AG10803 (cell line): ENCODE measurements at regions not wholly inside any gene's neighbourhood (a gene's known extent, or its start where the extent isn't known, plus 50 kb on each side); places are given as distances from the start of the nearest gene placed in this dataset.

Source experiments
- DNase-seq: peaks from one replicate; pipeline ENCODE4 v3.0.0; 2010; ENCODE audit warnings: low read depth
- H3K4me3 ChIP-seq: 2 replicates; pipeline ENCODE4 v1.5.1; 2011; ENCODE audit warnings: mild to moderate bottlenecking, low read length, control low read depth
- CTCF ChIP-seq: conservative IDR thresholded peaks from 2 replicates; pipeline ENCODE4 v1.5.1; 2011; ENCODE audit warnings: mild to moderate bottlenecking, low read length, control low read depth, inconsistent platforms

GRCh38 chr1:101511202-101511891 is 274.5 kb downstream of the S1PR1 start:
- no peak overlapping the region for H3K4me3 ChIP-seq
- DNase-seq: no peak
- TF ChIP-seq CTCF: no peak

DNA sequence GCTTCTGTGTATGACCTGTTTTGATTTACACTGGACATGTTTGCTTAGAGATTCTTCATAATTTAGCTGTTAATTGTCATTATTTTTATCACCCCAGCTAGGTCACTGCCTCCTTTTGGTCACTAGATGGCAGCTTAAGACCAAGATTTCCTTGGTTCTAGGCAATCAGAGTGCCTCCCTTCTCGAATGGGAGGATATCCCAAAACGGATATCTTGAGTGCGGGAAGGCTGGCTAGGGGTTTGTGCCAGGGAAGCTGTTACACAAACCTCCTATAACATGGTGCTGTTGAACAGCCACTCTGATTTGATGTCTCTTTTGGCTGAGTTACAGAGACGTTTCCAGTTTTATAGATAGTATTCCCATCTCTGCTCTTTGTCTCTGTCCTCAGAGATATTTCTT is 283.5 kb downstream of the S1PR1 start:
- no peak overlapping the region for H3K4me3 ChIP-seq
- TF ChIP-seq CTCF: peak; percentile 87
- peak; percentile 45 for DNase-seq

DNA sequence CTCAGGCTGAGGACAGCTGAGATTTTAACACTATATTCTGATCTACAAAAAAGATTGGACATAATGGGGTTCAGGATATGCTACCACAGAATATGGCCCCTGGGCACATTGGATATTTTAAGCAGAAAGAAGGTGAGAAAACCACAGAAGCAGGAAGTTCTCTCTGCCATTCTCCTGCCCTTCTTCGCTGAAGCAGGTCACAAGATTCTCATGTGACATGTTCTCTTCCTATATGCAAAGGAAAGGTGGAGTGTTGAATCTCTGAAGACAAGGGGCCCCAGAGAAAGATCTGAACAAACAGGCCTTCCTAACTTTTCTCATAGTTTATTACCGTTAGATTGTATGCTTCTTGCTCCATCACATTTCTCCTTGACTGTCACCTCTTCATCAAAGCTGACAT is 285.7 kb downstream of the S1PR1 start:
- no peak for TF ChIP-seq CTCF
- H3K4me3 ChIP-seq: no peak overlapping the region
- no peak for DNase-seq

GRCh38 chr1:101526813-101527212 is 290.0 kb downstream of the S1PR1 start:
- TF ChIP-seq CTCF: no peak
- DNase-seq: no peak

DNA sequence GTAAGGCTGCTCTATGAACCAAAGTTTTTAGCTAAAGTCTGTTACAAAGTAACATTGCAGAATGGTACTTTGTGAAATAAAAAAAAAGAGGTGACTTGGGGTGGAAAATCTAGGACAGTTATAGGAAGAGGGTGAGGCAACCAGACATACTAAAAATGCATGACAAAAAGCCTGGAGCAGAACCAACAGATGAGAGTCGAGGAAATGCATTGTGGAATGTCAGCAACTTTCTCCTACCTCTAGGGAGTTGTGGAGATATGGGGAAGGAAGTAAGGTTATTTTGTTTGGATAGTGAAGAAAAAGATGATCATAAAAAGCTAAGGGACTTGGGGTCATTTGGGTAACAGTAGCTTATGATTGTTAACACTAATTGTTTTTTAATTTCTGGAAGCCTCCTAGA is 295.6 kb downstream of the S1PR1 start:
- no peak for TF ChIP-seq CTCF

More at GRCh38 chr1:101526813-101527212, 290.0 kb downstream of the S1PR1 start:
- H3K4me3 ChIP-seq: no peak overlapping the region

DNA sequence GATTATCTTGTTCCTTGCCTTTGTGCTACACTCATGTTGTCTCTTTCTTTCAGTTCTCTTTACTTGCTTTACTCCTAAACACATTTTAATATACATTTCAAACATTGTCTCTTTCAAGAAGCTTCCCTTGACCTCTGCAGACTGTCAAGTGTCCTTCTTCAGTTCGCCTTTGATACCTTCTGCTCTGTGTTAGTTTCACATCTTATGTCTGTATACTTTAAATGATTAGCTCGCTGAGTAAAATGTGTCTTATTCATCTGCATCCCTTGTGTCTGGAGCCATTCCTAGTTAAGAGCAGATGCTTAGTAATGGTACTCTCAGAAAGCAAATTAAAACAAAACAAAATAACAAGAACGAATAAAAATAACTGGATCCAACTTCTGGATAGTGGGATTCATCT is 303.3 kb downstream of the S1PR1 start:
- H3K4me3 ChIP-seq: no peak overlapping the region
- no peak for DNase-seq
- no peak for TF ChIP-seq CTCF

More for the DNA sequence above, 295.6 kb downstream of the S1PR1 start:
- no peak for DNase-seq
- no peak overlapping the region for H3K4me3 ChIP-seq

GRCh38 chr1:101546885-101547284 is 310.1 kb downstream of the S1PR1 start:
- no peak for TF ChIP-seq CTCF
- H3K4me3 ChIP-seq: no peak overlapping the region
- no peak for DNase-seq
